ENCODE measurements at regions not wholly inside any gene's neighbourhood (a gene's known extent, or its start where the extent isn't known, plus 50 kb on each side); places are given as distances from the start of the nearest gene placed in this dataset.

GRCh38 chr5:30867711-30868110, 325.8 kb upstream of the CDH6 start:
- TF ChIP-seq, protein P1, sequence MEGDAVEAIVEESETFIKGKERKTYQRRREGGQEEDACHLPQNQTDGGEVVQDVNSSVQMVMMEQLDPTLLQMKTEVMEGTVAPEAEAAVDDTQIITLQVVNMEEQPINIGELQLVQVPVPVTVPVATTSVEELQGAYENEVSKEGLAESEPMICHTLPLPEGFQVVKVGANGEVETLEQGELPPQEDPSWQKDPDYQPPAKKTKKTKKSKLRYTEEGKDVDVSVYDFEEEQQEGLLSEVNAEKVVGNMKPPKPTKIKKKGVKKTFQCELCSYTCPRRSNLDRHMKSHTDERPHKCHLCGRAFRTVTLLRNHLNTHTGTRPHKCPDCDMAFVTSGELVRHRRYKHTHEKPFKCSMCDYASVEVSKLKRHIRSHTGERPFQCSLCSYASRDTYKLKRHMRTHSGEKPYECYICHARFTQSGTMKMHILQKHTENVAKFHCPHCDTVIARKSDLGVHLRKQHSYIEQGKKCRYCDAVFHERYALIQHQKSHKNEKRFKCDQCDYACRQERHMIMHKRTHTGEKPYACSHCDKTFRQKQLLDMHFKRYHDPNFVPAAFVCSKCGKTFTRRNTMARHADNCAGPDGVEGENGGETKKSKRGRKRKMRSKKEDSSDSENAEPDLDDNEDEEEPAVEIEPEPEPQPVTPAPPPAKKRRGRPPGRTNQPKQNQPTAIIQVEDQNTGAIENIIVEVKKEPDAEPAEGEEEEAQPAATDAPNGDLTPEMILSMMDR (IDR thresholded peaks at IDR 0.05): no peak
- TF ChIP-seq POLR2A (IDR thresholded peaks at IDR 0.05; ENCODE audit: low read depth) (no peak), POLR2AphosphoS5 (IDR thresholded peaks at IDR 0.05) (no peak), EP300 (IDR thresholded peaks at IDR 0.05) (no peak)
